Nephron progenitor cell (in vitro differentiated cells): ENCODE measurements at regions not wholly inside any gene's neighbourhood (a gene's known extent, or its start where the extent isn't known, plus 50 kb on each side); places are given as distances from the start of the nearest gene placed in this dataset.

Source experiments
- DNase-seq: peaks from one replicate; pipeline ENCODE4 v3.0.0; 2021
- H3K27ac Mint-ChIP-seq: 2 replicates; pipeline ENCODE4 v1.8.0; 2021; ENCODE audit warnings: mild to moderate bottlenecking, moderate library complexity, mixed read lengths
- H3K27me3 Mint-ChIP-seq: 2 replicates; pipeline ENCODE4 v1.8.0; 2021; ENCODE audit warnings: mild to moderate bottlenecking, low read depth, mixed read lengths; ENCODE audit not compliant: poor library complexity
- H3K36me3 Mint-ChIP-seq: 2 replicates; pipeline ENCODE4 v1.8.0; 2021; ENCODE audit warnings: low read depth, mixed read lengths
- H3K4me1 Mint-ChIP-seq: 2 replicates; pipeline ENCODE4 v1.8.0; 2021; ENCODE audit warnings: mixed read lengths
- H3K4me3 Mint-ChIP-seq: 2 replicates; pipeline ENCODE4 v1.8.0; 2021; ENCODE audit warnings: mild to moderate bottlenecking, moderate library complexity, mixed read lengths
- H3K9me3 Mint-ChIP-seq: 2 replicates; pipeline ENCODE4 v1.8.0; 2021; ENCODE audit warnings: mild to moderate bottlenecking, moderate library complexity, mixed read lengths
- TF ChIP-seq, protein P1 (sequence below): fragments of 200-600 bp; sonication (generic); IDR thresholded peaks from 2 replicates; pipeline ENCODE4 v1.5.0; 2021; ENCODE audit warnings: antibody characterized with exemption

DNA sequence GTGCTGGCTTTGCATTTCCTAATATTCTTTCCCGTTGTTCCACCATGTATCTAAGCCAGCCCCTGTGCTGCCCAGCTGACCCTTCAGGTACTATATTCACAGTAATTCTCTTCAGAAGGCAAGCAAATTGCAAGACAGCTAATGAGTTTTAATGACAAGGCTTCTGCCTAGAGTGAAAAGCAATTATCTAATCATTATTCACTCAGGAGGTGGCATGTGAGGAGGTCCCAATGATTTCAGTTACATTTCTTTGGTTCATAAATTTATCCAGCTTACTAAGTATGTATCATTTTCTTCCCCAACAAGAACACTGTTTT is 123.0 kb downstream of the RASGEF1B start:
- no peaks in the 10 kb centered on the region for H3K9me3 Mint-ChIP-seq
- no peak for DNase-seq
- no peaks in the 10 kb centered on the region for H3K36me3 Mint-ChIP-seq
- H3K4me1 Mint-ChIP-seq = peaks cover 50% of the 10 kb centered on the region
- H3K27ac Mint-ChIP-seq = no peak overlapping the region
- TF ChIP-seq, protein P1, sequence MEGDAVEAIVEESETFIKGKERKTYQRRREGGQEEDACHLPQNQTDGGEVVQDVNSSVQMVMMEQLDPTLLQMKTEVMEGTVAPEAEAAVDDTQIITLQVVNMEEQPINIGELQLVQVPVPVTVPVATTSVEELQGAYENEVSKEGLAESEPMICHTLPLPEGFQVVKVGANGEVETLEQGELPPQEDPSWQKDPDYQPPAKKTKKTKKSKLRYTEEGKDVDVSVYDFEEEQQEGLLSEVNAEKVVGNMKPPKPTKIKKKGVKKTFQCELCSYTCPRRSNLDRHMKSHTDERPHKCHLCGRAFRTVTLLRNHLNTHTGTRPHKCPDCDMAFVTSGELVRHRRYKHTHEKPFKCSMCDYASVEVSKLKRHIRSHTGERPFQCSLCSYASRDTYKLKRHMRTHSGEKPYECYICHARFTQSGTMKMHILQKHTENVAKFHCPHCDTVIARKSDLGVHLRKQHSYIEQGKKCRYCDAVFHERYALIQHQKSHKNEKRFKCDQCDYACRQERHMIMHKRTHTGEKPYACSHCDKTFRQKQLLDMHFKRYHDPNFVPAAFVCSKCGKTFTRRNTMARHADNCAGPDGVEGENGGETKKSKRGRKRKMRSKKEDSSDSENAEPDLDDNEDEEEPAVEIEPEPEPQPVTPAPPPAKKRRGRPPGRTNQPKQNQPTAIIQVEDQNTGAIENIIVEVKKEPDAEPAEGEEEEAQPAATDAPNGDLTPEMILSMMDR = no peak
- H3K27me3 Mint-ChIP-seq = peaks cover 4% of the 10 kb centered on the region
- H3K4me3 Mint-ChIP-seq = no peak overlapping the region

- TF ChIP-seq, protein P1 = no peak
- peaks cover 4% of the 10 kb centered on the region for H3K9me3 Mint-ChIP-seq
- no peak overlapping the region for H3K4me3 Mint-ChIP-seq
- no peak overlapping the region for H3K27ac Mint-ChIP-seq
- H3K36me3 Mint-ChIP-seq = no peaks in the 10 kb centered on the region
- peaks cover 8% of the 10 kb centered on the region for H3K27me3 Mint-ChIP-seq
- no peak for DNase-seq
- H3K4me1 Mint-ChIP-seq = peaks cover 45% of the 10 kb centered on the region
These were observed 123.5 kb downstream of the RASGEF1B start for GRCh38 chr4:81348086-81348777.

DNA sequence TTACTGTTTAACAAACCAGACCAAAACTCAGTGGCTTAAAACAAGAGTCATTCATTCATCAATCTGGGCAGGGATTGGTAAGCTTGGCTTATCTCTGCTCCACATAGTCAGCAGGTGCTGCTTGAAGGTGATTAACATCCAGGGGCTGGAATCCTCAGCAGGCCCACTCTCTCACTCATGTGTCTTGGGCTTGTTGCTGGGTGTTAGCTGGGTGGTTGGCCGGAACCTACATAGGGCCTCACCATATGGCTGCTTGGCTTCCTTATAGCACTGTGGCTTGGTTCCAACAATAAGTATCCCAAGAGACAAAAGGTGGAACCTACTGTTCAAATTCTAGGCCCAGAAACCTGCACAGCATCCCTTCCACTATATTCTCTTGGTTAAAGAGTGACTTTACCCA is 125.0 kb downstream of the RASGEF1B start:
- Mint-ChIP-seq H3K4me1 (peaks cover 30% of the 10 kb centered on the region), H3K9me3 (peaks cover 4% of the 10 kb centered on the region), H3K27ac (no peak overlapping the region), H3K4me3 (no peak overlapping the region), H3K27me3 (peaks cover 8% of the 10 kb centered on the region), H3K36me3 (no peaks in the 10 kb centered on the region)
- DNase-seq = no peak
- TF ChIP-seq, protein P1 = no peak

DNA sequence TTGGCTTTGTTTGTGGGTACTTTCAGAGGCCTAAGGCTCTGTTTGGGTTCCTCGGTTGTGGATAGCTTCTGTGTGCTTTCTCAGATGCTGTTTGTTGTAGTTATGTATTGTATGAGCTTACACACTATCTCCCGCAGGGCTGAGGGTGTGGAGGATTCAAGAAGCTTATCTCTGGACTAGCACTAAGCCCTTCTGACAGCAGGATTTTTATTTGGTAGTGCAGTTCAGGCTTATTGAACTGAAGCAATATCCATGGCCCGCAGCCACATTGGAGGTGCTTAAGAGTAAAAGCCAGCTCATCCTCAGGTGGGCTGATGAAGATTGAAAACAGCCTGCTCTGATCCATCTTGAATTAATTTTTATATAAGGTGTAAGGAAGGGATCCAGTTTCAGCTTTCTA is 128.2 kb downstream of the RASGEF1B start:
- peaks cover 8% of the 10 kb centered on the region for H3K27me3 Mint-ChIP-seq
- TF ChIP-seq, protein P1 = no peak
- no peak overlapping the region for H3K4me3 Mint-ChIP-seq
- no peaks in the 10 kb centered on the region for H3K36me3 Mint-ChIP-seq
- peaks cover 10% of the 10 kb centered on the region for H3K4me1 Mint-ChIP-seq
- H3K27ac Mint-ChIP-seq = no peak overlapping the region
- peaks cover 4% of the 10 kb centered on the region for H3K9me3 Mint-ChIP-seq
- no peak for DNase-seq

- Mint-ChIP-seq H3K4me3 (no peak overlapping the region), H3K36me3 (no peaks in the 10 kb centered on the region), H3K27ac (no peak overlapping the region), H3K4me1 (peaks cover 5% of the 10 kb centered on the region), H3K27me3 (peaks cover 8% of the 10 kb centered on the region), H3K9me3 (peaks cover 4% of the 10 kb centered on the region)
- no peak for DNase-seq
- TF ChIP-seq, protein P1 = no peak
These were observed 128.0 kb upstream of the PRKG2 start for GRCh38 chr4:81343046-81343445.

DNA sequence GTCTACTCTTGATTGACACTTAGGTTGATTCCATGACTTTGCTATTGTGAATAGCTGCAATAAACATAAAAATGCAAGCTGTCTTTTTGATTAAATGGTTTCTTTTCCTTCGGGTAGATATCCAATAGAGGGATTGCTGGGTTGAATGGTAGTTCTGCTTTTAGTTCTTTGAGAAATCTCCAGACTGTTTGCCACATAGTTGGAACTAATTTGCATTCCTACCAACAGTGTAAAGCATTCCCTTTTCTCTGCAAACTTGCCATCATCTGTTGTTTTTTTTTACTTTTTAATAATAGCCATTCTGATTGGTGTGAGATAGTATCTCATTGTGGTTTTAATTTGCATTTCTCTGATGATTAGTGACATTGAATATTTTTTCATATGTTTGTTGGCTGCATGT is 122.2 kb upstream of the PRKG2 start:
- Mint-ChIP-seq H3K4me3 (no peak overlapping the region), H3K4me1 (peaks cover 10% of the 10 kb centered on the region)

More for the DNA sequence above, 122.2 kb upstream of the PRKG2 start:
- no peak for DNase-seq
- no peak overlapping the region for H3K27ac Mint-ChIP-seq
- no peaks in the 10 kb centered on the region for H3K36me3 Mint-ChIP-seq
- H3K9me3 Mint-ChIP-seq = no peaks in the 10 kb centered on the region
- TF ChIP-seq, protein P1 = no peak
- peaks cover 3% of the 10 kb centered on the region for H3K27me3 Mint-ChIP-seq
